Mammary epithelial cell (primary cell): ENCODE measurements at regions not wholly inside any gene's neighbourhood (a gene's known extent, or its start where the extent isn't known, plus 50 kb on each side); places are given as distances from the start of the nearest gene placed in this dataset.

Source experiments
- CTCF ChIP-seq, 2 donors: IDR thresholded peaks in 1 of 2; conservative IDR thresholded peaks in 1 of 2; 2 replicates each; pipeline ENCODE4 v1.5.1; 2011 to 2012; ENCODE audit warnings: inconsistent platforms in 2 of 2, low read length in 2 of 2, mild to moderate bottlenecking in 2 of 2, control low read depth in 1 of 2, low read depth in 1 of 2; ENCODE audit not compliant: insufficient read depth in 1 of 2; ENCODE audit errors: extremely low read depth in 1 of 2
- EZH2 ChIP-seq: IDR thresholded peaks from 2 replicates; pipeline ENCODE4 v1.6.1; 2012; ENCODE audit warnings: low read length, inconsistent platforms, borderline replicate concordance

- TF ChIP-seq CTCF (conservative IDR thresholded peaks at IDR 0.05 in 1 of 2, IDR thresholded peaks at IDR 0.05 in 1 of 2; ENCODE audit: extremely low read depth in 1 of 2, insufficient read depth in 1 of 2, low read depth in 1 of 2, low read length in 2 of 2) (peak; percentile 32 to 52), EZH2 (no peak)
These were observed 63.7 kb upstream of the CD99 start for GRCh38 chrX:2627272-2627867.
